ENCODE measurements at regions not wholly inside any gene's neighbourhood (a gene's known extent, or its start where the extent isn't known, plus 50 kb on each side); places are given as distances from the start of the nearest gene placed in this dataset.

DNA sequence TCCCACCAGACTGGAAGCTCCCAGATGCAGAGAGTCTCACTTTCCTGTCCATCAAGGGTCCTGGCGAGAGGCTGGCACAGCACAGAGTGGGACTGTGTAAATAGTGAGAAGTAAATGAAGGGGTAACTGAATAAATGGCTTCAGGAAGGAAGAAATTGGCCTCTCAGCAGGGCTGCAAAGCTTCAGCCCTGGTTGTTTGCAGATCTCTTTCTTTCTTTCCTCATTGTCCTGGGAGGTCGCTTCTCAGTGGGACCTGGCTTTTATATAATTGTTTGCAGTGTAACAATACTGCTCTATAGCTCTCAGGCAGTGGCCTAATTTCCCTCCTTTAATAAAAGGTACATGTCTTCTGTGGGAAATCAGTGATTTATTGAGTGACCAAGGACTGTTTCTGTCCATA, 74.9 kb upstream of the GPR45 start:
- TF ChIP-seq, protein P1, sequence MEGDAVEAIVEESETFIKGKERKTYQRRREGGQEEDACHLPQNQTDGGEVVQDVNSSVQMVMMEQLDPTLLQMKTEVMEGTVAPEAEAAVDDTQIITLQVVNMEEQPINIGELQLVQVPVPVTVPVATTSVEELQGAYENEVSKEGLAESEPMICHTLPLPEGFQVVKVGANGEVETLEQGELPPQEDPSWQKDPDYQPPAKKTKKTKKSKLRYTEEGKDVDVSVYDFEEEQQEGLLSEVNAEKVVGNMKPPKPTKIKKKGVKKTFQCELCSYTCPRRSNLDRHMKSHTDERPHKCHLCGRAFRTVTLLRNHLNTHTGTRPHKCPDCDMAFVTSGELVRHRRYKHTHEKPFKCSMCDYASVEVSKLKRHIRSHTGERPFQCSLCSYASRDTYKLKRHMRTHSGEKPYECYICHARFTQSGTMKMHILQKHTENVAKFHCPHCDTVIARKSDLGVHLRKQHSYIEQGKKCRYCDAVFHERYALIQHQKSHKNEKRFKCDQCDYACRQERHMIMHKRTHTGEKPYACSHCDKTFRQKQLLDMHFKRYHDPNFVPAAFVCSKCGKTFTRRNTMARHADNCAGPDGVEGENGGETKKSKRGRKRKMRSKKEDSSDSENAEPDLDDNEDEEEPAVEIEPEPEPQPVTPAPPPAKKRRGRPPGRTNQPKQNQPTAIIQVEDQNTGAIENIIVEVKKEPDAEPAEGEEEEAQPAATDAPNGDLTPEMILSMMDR (conservative IDR thresholded peaks at IDR 0.05), result no peak
- TF ChIP-seq EZH2 (IDR thresholded peaks at IDR 0.05; ENCODE audit: low read depth), result no peak

Data from PC-9 (cell line).